ENCODE measurements at regions not wholly inside any gene's neighbourhood (a gene's known extent, or its start where the extent isn't known, plus 50 kb on each side); places are given as distances from the start of the nearest gene placed in this dataset.
"Not testable (repeated sequence)": the region's sequence is repeated elsewhere in the genome, so short reads cannot be mapped to it uniquely, and the experiment has no call there.

GRCh38 chr5:105922080-105922479, 1748.7 kb downstream of the EFNA5 start:
- no peak for DNase-seq (ENCODE audit: low read depth)
- in situ Hi-C loops (cut with HindIII; ENCODE audit: low pct_unique_long_range_greater_than_20kb, low sequenced_read_pairs) = no loop called here

- in situ Hi-C loops (cut with HindIII; ENCODE audit: low pct_unique_long_range_greater_than_20kb, low sequenced_read_pairs) = no loop called here
- no peak for DNase-seq (ENCODE audit: low read depth)
Observed at GRCh38 chr5:105917189-105917588, 1753.5 kb downstream of the EFNA5 start.

GRCh38 chr5:105907016-105907415, 1763.7 kb downstream of the EFNA5 start:
- in situ Hi-C loops (cut with HindIII; ENCODE audit: low pct_unique_long_range_greater_than_20kb, low sequenced_read_pairs) = no loop called here
- no peak for DNase-seq (ENCODE audit: low read depth)

GRCh38 chr5:105905392-105905791, 1765.3 kb downstream of the EFNA5 start:
- no peak for DNase-seq (ENCODE audit: low read depth)
- in situ Hi-C loops (cut with HindIII; ENCODE audit: low pct_unique_long_range_greater_than_20kb, low sequenced_read_pairs) = no loop called here

- in situ Hi-C loops (cut with HindIII; ENCODE audit: low pct_unique_long_range_greater_than_20kb, low sequenced_read_pairs) = no loop called here
- no peak for DNase-seq (ENCODE audit: low read depth)
Observed at GRCh38 chr5:105903069-105903468, 1767.7 kb downstream of the EFNA5 start.

- no peak for DNase-seq (ENCODE audit: low read depth)
Observed at GRCh38 chr5:105899726-105900125, 1771.0 kb downstream of the EFNA5 start.

GRCh38 chr5:105898183-105898582, 1772.6 kb downstream of the EFNA5 start:
- in situ Hi-C loops (cut with HindIII; ENCODE audit: low pct_unique_long_range_greater_than_20kb, low sequenced_read_pairs) = no loop called here
- no peak for DNase-seq (ENCODE audit: low read depth)

More at GRCh38 chr5:105899726-105900125, 1771.0 kb downstream of the EFNA5 start:
- in situ Hi-C loops (cut with HindIII; ENCODE audit: low pct_unique_long_range_greater_than_20kb, low sequenced_read_pairs) = no loop called here

GRCh38 chr5:105885266-105885665, 1785.5 kb downstream of the EFNA5 start:
- no peak for DNase-seq (ENCODE audit: low read depth)

GRCh38 chr5:105882956-105883481, 1787.7 kb downstream of the EFNA5 start:
- in situ Hi-C loops (cut with HindIII; ENCODE audit: low pct_unique_long_range_greater_than_20kb, low sequenced_read_pairs) = no loop called here

More at GRCh38 chr5:105885266-105885665, 1785.5 kb downstream of the EFNA5 start:
- in situ Hi-C loops (cut with HindIII; ENCODE audit: low pct_unique_long_range_greater_than_20kb, low sequenced_read_pairs) = no loop called here

GRCh38 chr5:105878402-105878801, 1792.3 kb downstream of the EFNA5 start:
- in situ Hi-C loops (cut with HindIII; ENCODE audit: low pct_unique_long_range_greater_than_20kb, low sequenced_read_pairs) = no loop called here
- DNase-seq (ENCODE audit: low read depth) = no peak

More at GRCh38 chr5:105882956-105883481, 1787.7 kb downstream of the EFNA5 start:
- DNase-seq (ENCODE audit: low read depth) = no peak

GRCh38 chr5:105877592-105877991, 1793.1 kb downstream of the EFNA5 start:
- in situ Hi-C loops (cut with HindIII; ENCODE audit: low pct_unique_long_range_greater_than_20kb, low sequenced_read_pairs) = no loop called here
- DNase-seq (ENCODE audit: low read depth) = no peak

GRCh38 chr5:105874316-105874715, 1796.4 kb downstream of the EFNA5 start:
- in situ Hi-C loops (cut with HindIII; ENCODE audit: low pct_unique_long_range_greater_than_20kb, low sequenced_read_pairs) = no loop called here
- no peak for DNase-seq (ENCODE audit: low read depth)

GRCh38 chr5:105872569-105873270, 1798.0 kb downstream of the EFNA5 start:
- DNase-seq (ENCODE audit: low read depth) = no peak

GRCh38 chr5:105868038-105868780, 1802.5 kb downstream of the EFNA5 start:
- in situ Hi-C loops (cut with HindIII; ENCODE audit: low pct_unique_long_range_greater_than_20kb, low sequenced_read_pairs) = no loop called here
- no peak for DNase-seq (ENCODE audit: low read depth)

More at GRCh38 chr5:105872569-105873270, 1798.0 kb downstream of the EFNA5 start:
- in situ Hi-C loops (cut with HindIII; ENCODE audit: low pct_unique_long_range_greater_than_20kb, low sequenced_read_pairs) = no loop called here

GRCh38 chr5:105865834-105866233, 1804.9 kb downstream of the EFNA5 start:
- in situ Hi-C loops (cut with HindIII; ENCODE audit: low pct_unique_long_range_greater_than_20kb, low sequenced_read_pairs) = no loop called here
- DNase-seq (ENCODE audit: low read depth) = no peak

GRCh38 chr5:105859350-105859749, 1811.4 kb downstream of the EFNA5 start:
- DNase-seq (ENCODE audit: low read depth); in situ Hi-C loops (cut with HindIII; ENCODE audit: low pct_unique_long_range_greater_than_20kb, low sequenced_read_pairs): not testable (repeated sequence)

GRCh38 chr5:105849701-105850100, 1821.0 kb downstream of the EFNA5 start:
- no peak for DNase-seq (ENCODE audit: low read depth)
- in situ Hi-C loops (cut with HindIII; ENCODE audit: low pct_unique_long_range_greater_than_20kb, low sequenced_read_pairs) = no loop called here

- in situ Hi-C loops (cut with HindIII; ENCODE audit: low pct_unique_long_range_greater_than_20kb, low sequenced_read_pairs) = no loop called here
- peak; percentile 9 for DNase-seq (ENCODE audit: low read depth)
Observed at GRCh38 chr5:105840800-105841199, 1829.9 kb downstream of the EFNA5 start.

- no peak for DNase-seq (ENCODE audit: low read depth)
- in situ Hi-C loops (cut with HindIII; ENCODE audit: low pct_unique_long_range_greater_than_20kb, low sequenced_read_pairs) = no loop called here
Observed at GRCh38 chr5:105836887-105837286, 1833.8 kb downstream of the EFNA5 start.

Measured in Caki2 (cell line).